Neutrophil (primary cell): ENCODE measurements at regions not wholly inside any gene's neighbourhood (a gene's known extent, or its start where the extent isn't known, plus 50 kb on each side); places are given as distances from the start of the nearest gene placed in this dataset.
"Not testable (repeated sequence)": the region's sequence is repeated elsewhere in the genome, so short reads cannot be mapped to it uniquely, and the experiment has no call there.

Experiments used
- H3K27ac ChIP-seq: fragments of 200-600 bp; sonication (generic); 2 replicates; pipeline ENCODE4 v1.5.1; 2016; ENCODE audit warnings: mild to moderate bottlenecking, moderate library complexity
- H3K27me3 ChIP-seq: fragments of 200-600 bp; sonication (generic); 2 replicates; pipeline ENCODE4 v1.6.0; 2016; ENCODE audit warnings: mild to moderate bottlenecking
- H3K36me3 ChIP-seq: fragments of 200-600 bp; sonication (generic); 2 replicates; pipeline ENCODE4 v1.5.1; 2017
- H3K4me1 ChIP-seq, 2 experiments: fragments of 200-600 bp in 1 of 2; sonication (generic) in 1 of 2; 1 replicate in 1 of 2; 2 replicates in 1 of 2; pipeline versions ENCODE4 v1.5.1 to v1.6.1; 2013 to 2016; ENCODE audit warnings: low read depth in 1 of 2, low read length in 1 of 2, mild to moderate bottlenecking in 1 of 2, moderate library complexity in 1 of 2; ENCODE audit not compliant: control insufficient read depth in 1 of 2, insufficient read depth in 1 of 2
- H3K4me3 ChIP-seq, 2 experiments: fragments of 200-600 bp in 1 of 2; sonication (generic) in 1 of 2; 1 replicate in 1 of 2; 2 replicates in 1 of 2; pipeline ENCODE4 v1.5.1; 2013 to 2016; ENCODE audit warnings: low read depth in 1 of 2, low read length in 1 of 2, mild to moderate bottlenecking in 1 of 2, moderate library complexity in 1 of 2
- H3K9me3 ChIP-seq: fragments of 200-600 bp; sonication (generic); 2 replicates; pipeline ENCODE4 v1.5.1; 2016
- CTCF ChIP-seq: fragments of 200-600 bp; sonication (generic); IDR thresholded peaks from 2 replicates; pipeline ENCODE4 v1.5.1; 2016; ENCODE audit warnings: antibody characterized with exemption

DNA sequence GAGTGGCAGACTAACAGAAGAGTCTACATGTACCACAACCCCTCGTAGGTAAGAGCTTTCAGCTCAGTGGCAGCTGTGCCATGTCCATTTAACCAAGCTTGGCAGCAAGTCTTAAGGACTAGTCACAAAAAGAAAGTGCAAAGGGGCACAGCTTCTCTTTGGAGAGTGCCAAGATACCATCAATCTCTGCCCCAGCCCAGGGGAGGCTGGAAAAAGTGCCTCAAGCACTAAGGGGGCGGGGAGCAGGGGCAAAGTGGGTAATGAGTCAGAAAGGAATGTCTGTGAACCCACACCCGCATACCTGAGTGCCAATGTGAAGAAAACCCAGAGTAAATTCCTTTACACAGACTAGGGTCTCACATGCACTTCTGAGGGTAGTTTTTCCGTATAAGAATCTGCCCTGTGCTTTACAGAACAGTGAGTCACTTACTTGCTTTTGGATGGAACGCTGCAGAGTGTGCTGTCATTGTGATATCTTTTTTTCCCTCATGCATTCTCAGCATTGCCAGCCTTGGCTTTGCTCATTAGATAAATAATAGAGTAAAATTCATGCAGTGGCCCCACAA, 219.8 kb downstream of the ZNF674 start:
- H3K4me3 ChIP-seq = no peak overlapping the region
- H3K27ac ChIP-seq = no peak overlapping the region
- H3K4me1 ChIP-seq = no peaks in the 10 kb centered on the region
- H3K36me3 ChIP-seq = no peaks in the 10 kb centered on the region
- H3K9me3 ChIP-seq = no peaks in the 10 kb centered on the region
- no peak for TF ChIP-seq CTCF
- no peaks in the 10 kb centered on the region for H3K27me3 ChIP-seq

DNA sequence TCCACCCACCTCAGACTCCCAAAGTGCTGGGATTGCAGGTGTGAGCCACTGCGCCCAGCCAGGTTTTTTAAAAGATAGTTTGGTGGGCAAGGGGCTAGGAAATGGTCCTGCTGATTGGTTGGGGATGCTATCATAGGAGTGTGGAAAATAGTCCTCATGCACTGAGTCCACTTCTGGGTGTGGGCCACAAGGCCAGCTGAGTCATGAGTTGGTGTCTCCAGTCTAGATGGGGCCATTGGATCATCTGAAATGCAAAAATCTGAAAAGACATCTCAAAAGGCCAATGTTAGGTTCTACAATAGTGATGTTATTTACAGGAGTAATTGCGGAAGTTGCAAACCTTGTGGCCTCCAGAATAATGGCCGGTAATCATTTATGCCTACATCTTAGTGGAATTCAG, 221.1 kb downstream of the ZNF674 start:
- Histone ChIP-seq H3K27ac (no peak overlapping the region), H3K36me3 (no peaks in the 10 kb centered on the region), H3K4me1 (no peaks in the 10 kb centered on the region), H3K4me3 (no peak overlapping the region), H3K27me3 (no peaks in the 10 kb centered on the region), H3K9me3 (no peaks in the 10 kb centered on the region)
- TF ChIP-seq CTCF = no peak

DNA sequence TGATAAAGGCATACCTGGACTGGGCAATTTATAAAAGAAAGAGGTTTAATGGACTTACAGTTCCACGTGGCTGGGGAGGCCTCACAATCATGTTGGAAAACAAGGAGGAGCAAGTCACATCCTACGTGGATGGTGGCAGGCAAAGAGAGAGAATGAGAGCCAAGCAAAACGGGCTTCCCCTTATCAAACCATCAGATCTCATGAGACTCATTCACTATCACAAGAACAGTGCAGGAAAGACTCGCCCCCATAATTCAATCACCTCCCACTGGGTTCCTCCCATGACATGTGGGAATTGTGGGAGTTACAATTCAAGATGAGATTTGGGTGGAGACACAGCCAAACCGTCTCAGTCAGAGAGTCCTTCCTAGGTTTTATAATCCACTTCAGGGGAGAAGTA, 222.3 kb downstream of the ZNF674 start:
- not testable (repeated sequence) for H3K27me3 ChIP-seq, H3K4me1 ChIP-seq, H3K9me3 ChIP-seq, H3K36me3 ChIP-seq, H3K4me3 ChIP-seq, H3K27ac ChIP-seq

DNA sequence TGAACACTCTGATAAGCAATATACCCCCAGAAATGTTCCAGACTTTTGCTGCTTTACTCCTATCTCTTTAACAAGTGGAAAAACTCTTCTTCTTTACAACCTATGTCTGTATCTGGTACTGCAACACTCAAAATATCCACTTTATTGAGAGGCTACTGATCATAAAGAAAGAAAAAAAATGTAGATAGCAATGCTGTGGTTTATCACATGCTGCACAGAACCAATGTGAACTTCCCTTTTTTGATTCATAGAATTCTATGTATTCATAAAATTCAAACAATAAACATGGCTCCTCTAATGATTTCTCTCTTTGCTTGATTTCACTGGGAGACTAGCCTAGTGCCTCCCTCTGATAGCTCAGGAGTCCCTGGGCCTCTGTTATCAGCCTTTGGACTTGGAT, 223.5 kb downstream of the ZNF674 start:
- H3K4me1 ChIP-seq = no peaks in the 10 kb centered on the region
- H3K27ac ChIP-seq = no peak overlapping the region
- H3K36me3 ChIP-seq = no peaks in the 10 kb centered on the region
- no peaks in the 10 kb centered on the region for H3K27me3 ChIP-seq
- no peaks in the 10 kb centered on the region for H3K9me3 ChIP-seq
- no peak for TF ChIP-seq CTCF
- no peak overlapping the region for H3K4me3 ChIP-seq

GRCh38 chrX:46319750-46320149, 225.5 kb downstream of the ZNF674 start:
- H3K4me3 ChIP-seq = no peak overlapping the region
- no peaks in the 10 kb centered on the region for H3K4me1 ChIP-seq
- no peak for TF ChIP-seq CTCF
- no peaks in the 10 kb centered on the region for H3K9me3 ChIP-seq
- H3K27ac ChIP-seq = no peak overlapping the region
- no peaks in the 10 kb centered on the region for H3K36me3 ChIP-seq
- H3K27me3 ChIP-seq = no peaks in the 10 kb centered on the region

- Histone ChIP-seq H3K27me3 (no peaks in the 10 kb centered on the region), H3K9me3 (no peaks in the 10 kb centered on the region), H3K27ac (no peak overlapping the region), H3K36me3 (no peaks in the 10 kb centered on the region), H3K4me3 (no peak overlapping the region), H3K4me1 (no peaks in the 10 kb centered on the region)
- no peak for TF ChIP-seq CTCF
Observed at GRCh38 chrX:46318551-46318950, 226.7 kb downstream of the ZNF674 start.
